ENCODE measurements at regions not wholly inside any gene's neighbourhood (a gene's known extent, or its start where the extent isn't known, plus 50 kb on each side); places are given as distances from the start of the nearest gene placed in this dataset.
"Not testable (repeated sequence)": the region's sequence is repeated elsewhere in the genome, so short reads cannot be mapped to it uniquely, and the experiment has no call there.

DNA sequence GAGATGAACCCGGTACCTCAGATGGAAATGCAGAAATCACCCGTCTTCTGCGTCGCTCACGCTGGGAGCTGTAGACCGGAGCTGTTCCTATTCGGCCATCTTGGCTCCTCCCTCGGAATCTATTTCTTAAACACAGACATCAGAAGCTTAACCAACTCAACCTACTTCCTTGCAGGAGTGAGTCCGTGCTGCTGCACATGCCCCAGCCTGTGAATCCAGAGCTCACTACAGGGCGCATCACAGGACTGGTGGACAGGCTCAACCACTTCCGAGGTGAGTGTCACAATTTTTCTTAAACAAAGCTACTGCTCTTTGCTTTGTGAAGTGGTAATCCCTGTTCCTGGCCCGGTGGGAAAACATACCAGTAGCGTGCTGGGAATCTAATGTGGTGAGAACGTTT, 353.4 kb downstream of the SRGAP2C start:
- TF ChIP-seq, protein P1, sequence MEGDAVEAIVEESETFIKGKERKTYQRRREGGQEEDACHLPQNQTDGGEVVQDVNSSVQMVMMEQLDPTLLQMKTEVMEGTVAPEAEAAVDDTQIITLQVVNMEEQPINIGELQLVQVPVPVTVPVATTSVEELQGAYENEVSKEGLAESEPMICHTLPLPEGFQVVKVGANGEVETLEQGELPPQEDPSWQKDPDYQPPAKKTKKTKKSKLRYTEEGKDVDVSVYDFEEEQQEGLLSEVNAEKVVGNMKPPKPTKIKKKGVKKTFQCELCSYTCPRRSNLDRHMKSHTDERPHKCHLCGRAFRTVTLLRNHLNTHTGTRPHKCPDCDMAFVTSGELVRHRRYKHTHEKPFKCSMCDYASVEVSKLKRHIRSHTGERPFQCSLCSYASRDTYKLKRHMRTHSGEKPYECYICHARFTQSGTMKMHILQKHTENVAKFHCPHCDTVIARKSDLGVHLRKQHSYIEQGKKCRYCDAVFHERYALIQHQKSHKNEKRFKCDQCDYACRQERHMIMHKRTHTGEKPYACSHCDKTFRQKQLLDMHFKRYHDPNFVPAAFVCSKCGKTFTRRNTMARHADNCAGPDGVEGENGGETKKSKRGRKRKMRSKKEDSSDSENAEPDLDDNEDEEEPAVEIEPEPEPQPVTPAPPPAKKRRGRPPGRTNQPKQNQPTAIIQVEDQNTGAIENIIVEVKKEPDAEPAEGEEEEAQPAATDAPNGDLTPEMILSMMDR (IDR thresholded peaks at IDR 0.05) = not testable (repeated sequence)
- TF ChIP-seq POLR2A, POLR2AphosphoS5 (IDR thresholded peaks at IDR 0.05): not testable (repeated sequence)

Measured in prostate gland (tissue), 2 donors.